T-helper 1 cell treated with Interleukin-12 subunit alpha and Interleukin-12 subunit beta and Interleukin-4 antibody, amounts not matched to agents 30 ng/mL and 1 ng/mL, for 36 hours (primary cell): ENCODE measurements at regions not wholly inside any gene's neighbourhood (a gene's known extent, or its start where the extent isn't known, plus 50 kb on each side); places are given as distances from the start of the nearest gene placed in this dataset.

ENCODE experiments used
- intact Hi-C: fragments of 100-400 bp; cut with micrococcal nuclease; formaldehyde crosslinking; loops from one replicate; pipeline ENCODE4 v1.15.1; 2024

GRCh38 chr6:168885751-168886742 is 367.6 kb downstream of the THBS2 start:
- intact Hi-C loops = loop anchor here (2.0 kb wide), 1 partner anchor 977 kb away; no protein-coding TSS in a partner anchor

- intact Hi-C loops = loop anchor here (2.0 kb wide), 1 partner anchor 976 kb away; no protein-coding TSS in a partner anchor
These were observed 368.4 kb downstream of the THBS2 start for GRCh38 chr6:168885196-168885595.

DNA sequence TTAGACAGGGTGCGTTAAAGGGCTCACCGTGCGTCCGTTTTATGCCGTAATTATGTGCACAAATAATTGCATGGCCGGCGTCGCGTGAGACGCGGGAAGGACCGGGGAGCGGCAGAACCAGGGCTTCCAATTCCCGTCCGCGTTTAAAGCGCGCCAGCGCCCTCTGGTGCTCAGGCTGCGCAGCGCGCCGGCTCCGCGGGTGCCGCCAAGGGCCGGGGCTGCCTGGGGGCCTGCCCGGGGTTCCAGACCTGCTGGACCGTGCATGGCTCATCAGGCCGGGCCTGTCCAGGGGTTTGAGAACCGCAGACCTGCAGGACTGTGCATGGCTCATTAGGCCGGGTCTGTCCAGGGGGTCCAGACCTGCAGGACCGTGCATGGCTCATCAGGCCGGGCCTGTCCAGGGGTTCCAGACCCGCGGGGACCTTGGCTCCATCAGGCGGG is 369.0 kb downstream of the THBS2 start:
- intact Hi-C loops = loop anchor here (1.0 to 2.0 kb wide), 3 partner anchors 11 to 976 kb away; no protein-coding TSS in a partner anchor

GRCh38 chr6:168884050-168884645 is 369.5 kb downstream of the THBS2 start:
- intact Hi-C loops = loop anchor here (1.0 to 2.0 kb wide), 3 partner anchors 11 to 975 kb away; no protein-coding TSS in a partner anchor

- intact Hi-C loops = loop anchor here (1.0 to 2.0 kb wide), 3 partner anchors 12 to 975 kb away; no protein-coding TSS in a partner anchor
These were observed 370.1 kb downstream of the THBS2 start for GRCh38 chr6:168883410-168884049.

GRCh38 chr6:168880271-168880670 is 373.4 kb downstream of the THBS2 start:
- intact Hi-C loops = no loop called here

DNA sequence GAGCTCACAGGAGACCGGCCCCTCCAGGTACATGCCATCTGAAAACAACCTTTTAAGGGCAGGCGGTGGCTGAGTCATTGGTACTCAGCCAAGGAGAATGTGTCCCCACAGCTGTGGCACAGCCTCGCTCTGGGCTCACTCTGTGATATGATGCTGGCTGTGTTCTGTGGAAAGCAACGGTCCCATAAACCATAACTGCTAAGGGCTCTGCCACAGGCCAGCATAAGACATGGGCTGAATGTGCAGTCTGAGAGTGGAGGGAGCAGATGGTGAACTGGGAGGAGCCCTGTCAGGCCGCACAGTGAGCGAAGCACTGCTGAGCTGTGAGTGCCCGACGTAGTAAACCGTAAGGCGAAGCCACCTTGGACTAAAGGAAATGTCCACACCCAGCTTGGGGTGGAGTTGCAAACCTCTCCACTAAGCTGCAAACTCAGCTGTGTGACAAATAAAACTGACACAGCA is 375.8 kb downstream of the THBS2 start:
- intact Hi-C loops = no loop called here

GRCh38 chr6:168876956-168877355 is 376.7 kb downstream of the THBS2 start:
- intact Hi-C loops = no loop called here

DNA sequence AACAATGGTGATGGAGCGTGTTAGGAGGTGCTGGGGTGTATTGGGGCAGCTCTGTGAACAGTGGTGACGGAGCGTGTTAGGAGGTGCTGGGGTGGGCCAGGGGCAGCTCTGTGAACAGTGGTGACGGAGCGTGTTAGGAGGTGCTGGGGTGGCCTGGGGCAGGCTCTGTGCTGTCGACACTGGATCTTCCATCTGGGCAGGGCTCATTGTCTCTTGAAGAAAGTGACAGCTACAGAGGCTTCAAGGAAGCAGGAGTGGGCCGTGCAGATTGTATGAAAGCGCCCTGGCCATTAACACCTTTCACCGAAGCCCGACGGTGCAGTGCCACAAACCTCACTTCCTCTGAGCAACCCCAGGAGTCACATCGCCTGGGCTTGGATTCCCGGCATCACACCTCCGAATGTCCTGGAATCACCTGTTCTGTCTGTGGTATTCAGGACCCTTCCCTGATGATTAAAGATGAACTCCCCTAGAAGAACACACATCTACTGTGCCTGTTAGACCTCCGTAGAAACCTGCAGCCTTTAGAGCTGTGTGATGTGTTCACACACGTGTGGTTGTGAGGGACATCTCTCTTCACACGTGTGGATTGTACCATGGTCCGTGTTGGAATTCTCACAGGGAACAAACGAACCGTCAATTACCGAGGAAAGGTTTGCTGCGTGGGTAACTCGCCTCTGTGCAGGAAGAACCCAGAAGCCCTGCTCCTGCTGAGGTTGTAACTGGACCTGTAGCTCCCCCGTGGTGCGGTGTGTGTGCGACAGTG is 377.7 kb downstream of the THBS2 start:
- intact Hi-C loops = no loop called here

DNA sequence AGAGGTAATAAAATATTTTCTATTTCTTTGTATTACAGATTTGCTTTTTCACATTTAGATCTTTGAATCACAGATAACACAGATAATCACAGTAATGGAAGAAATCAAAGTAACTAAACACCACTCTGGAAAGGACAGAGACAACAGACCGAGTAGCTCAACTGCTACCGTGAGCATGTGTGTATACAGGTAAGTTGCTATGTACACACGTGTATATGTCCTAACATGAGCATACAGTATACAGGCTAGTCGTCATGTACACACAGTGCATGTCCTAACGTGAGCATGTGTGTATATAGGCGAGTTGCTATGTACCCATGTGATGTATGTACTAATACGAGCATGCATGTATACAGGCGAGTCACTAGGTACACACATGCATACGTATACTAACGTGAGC is 379.0 kb downstream of the THBS2 start:
- intact Hi-C loops = no loop called here

- intact Hi-C loops = no loop called here
These were observed 380.1 kb downstream of the THBS2 start for GRCh38 chr6:168873278-168874190.

- intact Hi-C loops = no loop called here
These were observed 381.9 kb downstream of the THBS2 start for GRCh38 chr6:168871642-168872315.

DNA sequence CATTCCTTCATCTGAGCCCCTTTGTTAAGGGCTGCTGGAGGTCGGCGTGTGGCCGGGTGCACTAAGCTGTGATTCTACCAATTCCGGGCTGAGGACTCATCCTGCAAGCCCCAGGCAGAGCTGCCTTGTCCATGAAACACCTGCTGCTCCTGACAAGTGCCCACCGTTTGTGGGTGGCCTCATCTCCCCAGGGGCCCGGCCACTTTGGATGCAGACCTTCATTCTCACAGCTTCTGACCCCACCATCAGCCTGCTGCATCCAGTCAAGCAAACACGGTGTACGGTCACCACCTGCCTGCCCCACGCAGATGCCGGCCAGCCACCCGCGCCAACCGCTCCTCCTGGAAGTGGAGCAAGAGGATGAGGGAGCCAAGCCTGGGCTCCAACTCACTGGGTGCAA is 382.7 kb downstream of the THBS2 start:
- intact Hi-C loops = no loop called here

DNA sequence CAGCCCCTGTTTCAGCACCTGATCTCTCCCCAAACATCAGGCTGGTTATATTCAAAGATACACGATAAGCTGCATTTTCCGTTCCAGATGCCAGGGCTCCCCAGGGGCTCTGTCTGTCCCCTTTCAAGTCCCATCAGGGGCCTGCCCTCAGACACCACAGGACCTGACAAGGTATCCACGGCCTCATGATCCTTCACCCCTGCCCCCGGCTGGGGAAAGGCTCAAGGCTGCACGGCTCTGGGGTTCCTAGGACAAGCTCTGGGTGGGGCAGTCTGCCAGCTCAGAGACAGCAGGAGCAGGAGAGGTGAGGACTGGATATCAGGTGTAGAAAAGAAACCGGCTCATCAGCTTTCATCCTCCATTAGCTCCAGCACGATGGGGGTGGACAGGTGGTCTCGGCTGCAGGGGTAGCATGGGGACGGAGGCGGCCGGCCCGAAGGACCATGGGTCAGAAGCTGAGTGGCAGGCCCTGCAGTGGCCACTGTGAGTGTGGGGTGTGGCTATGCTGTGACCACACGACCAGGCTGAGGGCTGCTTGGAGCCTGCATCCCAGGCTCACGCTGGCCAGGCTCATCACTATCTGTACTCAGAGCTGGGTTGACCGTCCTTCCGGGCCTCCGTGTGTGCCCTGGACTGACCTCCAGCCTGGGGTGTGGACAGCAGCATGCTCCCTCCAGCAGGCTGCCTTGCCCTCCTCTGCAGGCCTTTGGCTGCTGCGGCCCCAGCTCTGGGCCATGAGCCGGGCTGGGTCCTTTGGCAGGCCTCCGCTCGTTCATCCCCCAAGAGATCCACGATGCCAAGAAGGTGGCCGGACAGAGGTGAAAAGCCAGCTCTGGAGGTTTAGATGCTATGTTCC is 386.2 kb downstream of the THBS2 start:
- intact Hi-C loops = no loop called here

DNA sequence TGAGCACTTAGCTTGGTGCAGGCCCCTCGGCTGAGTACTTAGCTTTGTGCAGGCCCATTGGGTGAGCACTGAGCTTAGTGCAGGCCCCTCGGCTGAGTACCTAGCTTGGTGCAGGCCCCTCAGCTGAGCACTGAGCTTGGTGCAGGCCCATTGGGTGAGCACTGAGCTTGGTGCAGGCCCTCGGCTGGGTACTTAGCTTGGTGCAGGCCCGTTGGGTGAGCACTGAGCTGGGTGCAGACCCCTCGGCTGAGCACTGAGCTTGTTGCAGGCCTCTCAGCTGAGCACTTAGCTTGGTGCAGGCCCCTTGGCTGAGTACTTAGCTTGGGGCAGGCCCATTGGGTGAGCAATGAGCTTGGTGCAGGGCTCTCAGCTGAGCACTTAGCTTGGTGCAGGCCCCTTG is 387.1 kb downstream of the THBS2 start:
- intact Hi-C loops = no loop called here

DNA sequence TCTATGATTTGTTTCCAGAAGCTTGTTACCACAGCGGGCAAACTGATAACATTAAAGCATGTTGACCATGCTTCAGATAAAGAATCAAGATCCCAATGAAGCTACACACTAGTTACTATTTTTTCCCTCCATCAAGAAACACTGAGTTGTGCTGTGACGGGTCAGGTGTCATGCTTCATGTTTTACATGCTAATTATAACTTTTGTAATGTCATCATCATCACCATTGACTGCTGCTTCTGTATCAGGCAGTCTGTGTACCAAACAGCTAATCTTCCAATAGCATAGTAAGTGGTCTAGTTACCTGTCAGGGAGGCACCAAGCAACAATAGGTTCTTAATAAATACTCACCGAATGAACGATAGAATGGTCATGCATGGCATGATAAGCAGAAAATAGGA is 388.1 kb downstream of the THBS2 start:
- intact Hi-C loops = no loop called here

GRCh38 chr6:168864541-168865460 is 388.8 kb downstream of the THBS2 start:
- intact Hi-C loops = no loop called here
